ENCODE measurements at regions not wholly inside any gene's neighbourhood (a gene's known extent, or its start where the extent isn't known, plus 50 kb on each side); places are given as distances from the start of the nearest gene placed in this dataset.
"Not testable (repeated sequence)": the region's sequence is repeated elsewhere in the genome, so short reads cannot be mapped to it uniquely, and the experiment has no call there.

DNA sequence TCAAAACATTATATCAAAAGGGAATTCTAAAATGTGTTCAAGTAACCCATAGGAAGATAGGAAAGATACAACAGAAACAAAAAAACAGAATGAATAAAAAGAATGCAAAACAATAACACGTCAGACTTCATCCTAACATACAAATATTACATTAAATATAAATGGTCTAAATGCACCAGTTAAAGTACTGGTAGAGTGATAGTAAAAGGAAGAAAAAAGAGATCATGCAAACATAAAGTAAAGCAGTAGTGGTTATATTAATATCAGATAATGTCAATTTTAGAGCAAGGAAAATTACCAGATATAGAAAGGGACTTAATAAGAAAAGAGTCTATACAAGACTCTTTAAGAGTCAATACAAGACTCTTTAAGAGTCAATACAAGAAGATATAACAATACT, 755.7 kb downstream of the MCTP2 start:
- DNase-seq (ENCODE audit: low read depth in 3 of 3, low spot score in 1 of 3) = no peak

DNA sequence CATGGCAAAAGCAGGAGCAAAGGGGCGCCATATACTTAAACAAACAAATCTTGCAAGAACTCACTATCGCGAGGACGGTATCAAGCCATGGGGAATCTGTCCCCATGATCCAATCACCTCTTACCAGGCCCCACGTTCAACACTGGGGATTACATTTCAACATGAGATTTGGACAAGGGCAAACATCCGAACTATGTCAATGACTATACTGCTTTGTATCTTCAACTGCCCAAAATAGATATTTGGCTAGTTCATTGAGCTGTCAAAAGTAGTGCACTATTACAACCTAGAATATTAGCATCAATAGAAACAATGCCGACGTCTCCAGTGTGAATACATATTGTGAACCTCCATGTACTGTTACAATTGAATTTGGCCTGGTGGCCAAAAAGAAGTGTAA, 760.4 kb downstream of the MCTP2 start:
- no peak for DNase-seq (ENCODE audit: low read depth in 3 of 3, low spot score in 1 of 3)

DNA sequence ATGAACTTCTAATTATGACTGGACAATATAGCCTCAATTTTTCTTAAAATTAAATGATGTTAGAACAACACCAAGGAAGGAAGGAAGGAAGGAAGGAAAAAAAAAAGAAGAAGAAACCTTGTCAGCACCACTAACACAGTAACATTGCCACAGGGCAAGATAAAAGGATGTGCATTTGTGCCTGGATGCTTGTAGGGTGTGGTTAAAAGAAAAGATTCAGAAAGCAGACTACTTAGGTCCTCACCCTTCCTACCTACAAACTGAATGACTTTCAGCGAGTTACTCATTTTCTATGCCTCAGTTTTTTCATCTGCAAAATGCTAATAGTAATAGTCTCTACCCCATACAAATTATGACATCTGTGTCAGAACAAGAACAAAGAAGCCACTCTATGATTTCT, 778.3 kb downstream of the MCTP2 start:
- no peak for DNase-seq (ENCODE audit: low read depth in 3 of 3, low spot score in 1 of 3)

DNA sequence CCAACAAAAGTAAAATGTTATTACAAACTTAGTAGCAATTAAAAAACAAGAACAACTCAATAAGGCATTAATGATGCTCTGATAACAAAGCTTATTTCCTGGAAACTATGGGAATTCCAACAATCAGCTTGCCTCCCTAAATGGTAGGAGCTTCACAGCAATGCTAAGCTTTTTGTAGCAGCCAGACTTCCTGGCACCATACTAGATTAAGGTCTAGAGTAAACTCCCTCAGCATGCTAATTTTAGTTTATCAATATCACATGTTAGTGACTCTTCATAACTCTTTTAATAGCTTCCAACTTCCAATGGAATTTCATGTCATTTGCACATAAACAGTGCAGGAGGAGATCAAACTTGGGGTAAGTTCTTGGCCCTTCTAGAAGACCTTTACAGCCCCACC, 782.0 kb downstream of the MCTP2 start:
- DNase-seq (ENCODE audit: low read depth in 3 of 3, low spot score in 1 of 3) = no peak

DNA sequence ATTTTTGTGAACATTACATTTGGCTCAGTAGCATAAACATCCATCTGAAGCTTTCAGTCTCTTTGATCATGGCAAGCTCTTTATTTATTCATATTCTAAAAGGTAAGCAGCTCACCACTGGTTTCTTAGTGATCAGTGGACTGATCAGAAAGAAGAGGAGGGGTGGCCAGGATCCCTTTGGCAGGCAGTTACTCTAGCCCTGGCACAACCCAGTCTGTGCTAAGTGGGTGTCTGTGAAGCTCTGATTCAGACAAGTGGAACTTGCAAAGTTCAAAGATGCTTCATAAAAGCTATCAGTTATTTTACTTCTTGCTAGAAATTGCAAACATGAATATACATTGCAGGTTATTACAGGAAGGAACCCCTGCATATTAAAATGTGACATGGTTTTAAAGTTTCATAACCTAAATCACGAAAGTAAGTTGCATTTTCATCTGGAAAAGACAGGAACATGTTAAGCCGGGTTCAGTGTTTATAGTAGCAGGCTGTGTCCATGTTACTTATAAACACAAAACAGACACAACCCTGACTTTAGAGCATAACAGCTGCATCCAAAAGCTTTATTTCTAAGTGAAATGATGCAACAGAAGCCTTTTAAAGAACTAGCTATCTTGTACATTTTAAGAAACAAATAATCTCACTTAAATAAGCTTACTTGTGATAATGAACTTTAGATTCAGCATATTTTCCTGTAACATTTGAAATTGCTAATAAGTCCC, 785.3 kb downstream of the MCTP2 start:
- no peak for DNase-seq (ENCODE audit: low read depth in 3 of 3, low spot score in 1 of 3)

DNA sequence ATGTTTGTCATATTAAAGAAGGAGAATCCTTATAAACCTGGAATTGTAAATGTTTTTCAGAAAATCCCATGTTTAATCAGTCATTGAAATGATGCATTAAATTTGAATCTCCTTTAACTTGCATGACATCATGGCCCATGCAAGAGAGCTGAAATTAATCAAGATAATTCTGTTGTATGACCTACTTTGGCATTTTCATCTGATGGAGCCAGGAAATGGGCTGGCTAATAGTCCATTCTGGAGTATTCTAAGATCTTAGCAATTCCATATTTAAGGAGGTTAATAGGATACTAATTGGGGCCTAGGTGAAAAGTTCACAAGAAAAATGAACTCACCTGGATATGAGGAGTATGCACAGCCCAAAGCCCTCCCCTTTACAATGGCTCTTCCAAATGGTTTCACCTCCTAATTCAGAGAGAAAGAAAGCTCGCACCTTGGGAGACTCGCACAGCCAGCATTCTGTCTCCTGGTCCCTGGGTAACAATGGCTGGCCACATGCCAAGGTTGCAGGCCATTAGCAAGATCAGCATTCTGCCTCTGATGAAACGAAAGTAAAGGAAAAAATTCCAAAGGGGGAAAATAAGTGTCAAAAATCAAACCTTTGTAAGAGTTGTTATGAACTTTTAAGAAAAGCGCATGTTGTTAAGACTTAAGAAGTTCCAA, 786.4 kb downstream of the MCTP2 start:
- DNase-seq (ENCODE audit: low read depth in 3 of 3, low spot score in 1 of 3) = no peak

DNA sequence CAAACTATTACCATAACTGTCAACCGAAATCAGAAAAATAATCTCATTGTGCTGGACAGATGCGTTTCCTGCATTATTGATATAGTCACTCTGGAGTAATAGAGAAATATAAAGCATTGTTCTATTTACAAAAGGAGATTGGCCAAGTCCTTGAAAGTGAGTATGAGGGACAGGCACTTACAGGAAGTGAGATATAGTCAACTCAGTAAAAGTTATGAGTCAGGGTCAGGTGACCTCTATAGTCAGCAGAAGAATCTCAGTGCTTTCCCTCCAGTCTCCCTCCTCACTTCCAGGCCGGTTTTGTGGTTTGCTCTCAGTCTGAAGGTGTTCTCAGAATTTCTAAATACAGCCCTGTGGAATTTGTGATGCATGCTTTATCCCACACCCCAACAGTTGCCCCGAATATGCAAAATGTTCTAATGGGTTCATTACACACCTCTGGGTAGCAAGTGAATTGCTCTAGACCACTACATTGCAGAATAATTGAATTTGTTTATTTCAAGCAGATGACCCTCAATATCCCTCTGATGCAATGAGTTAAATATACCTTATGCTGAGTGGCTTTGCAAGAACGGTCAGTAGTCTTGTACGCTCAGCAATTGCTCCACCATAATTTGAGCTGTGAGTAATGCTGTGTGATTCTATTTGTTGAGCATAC, 787.7 kb downstream of the MCTP2 start:
- DNase-seq (ENCODE audit: low read depth in 3 of 3, low spot score in 1 of 3) = no peak

DNA sequence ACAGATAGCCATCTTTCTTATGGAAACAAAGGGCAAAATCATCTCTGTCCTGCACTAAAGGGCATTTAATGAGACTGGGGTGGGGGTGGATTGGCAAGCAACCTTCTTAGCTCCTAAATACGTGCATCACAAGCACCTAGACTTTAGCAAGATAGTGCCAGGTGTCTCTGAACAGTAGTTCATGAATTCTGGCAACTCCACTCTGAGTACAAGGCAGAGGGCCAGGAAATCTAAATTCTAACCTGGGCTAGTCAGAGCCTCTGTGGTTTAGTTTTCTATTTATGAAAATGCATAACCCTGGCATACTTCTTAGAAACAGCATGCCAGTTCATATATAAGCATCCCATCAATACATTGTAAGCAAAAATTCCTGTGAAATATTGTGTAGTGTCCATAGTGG, 788.5 kb downstream of the MCTP2 start:
- no peak for DNase-seq (ENCODE audit: low read depth in 3 of 3, low spot score in 1 of 3)

DNA sequence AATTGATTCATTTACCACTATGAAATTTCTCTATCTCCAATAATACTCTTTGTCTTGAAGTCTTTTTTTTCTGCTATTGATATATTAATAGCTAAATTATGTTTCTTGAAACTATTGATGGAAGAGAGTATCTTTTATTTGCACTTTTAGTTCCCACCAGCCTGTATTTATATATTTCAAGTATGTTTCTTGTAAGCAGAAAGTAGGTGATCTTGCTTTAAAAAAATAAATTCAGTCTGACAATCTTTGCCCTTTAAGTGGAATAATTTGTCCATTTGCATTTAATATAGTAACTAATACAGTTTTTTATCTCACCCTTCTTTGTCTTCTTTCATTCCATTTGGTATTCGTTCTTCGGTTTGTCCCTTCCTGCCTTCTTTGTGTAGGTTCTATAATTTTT, 790.5 kb downstream of the MCTP2 start:
- DNase-seq (ENCODE audit: low read depth in 3 of 3, low spot score in 1 of 3) = no peak

DNA sequence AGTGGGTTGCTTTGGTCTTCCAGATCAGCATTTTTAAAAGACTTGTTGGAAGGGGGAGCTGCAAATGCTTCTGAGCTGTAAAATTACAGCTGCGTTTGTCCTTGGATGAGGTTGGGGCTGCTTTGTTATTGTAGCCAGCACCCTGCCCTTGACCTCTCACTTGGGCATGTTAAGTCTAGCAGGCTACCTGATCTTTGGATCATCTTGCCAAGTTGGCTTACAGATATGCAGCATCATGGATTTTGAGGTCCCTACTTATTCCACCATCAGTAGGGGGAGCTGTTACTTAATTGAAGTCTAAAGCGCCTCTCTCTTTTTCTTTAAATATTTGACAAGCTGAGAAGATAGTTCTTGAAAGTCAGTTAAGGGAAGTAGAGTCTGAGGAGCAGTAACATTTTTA, 793.0 kb downstream of the MCTP2 start:
- no peak for DNase-seq (ENCODE audit: low read depth in 3 of 3, low spot score in 1 of 3)

DNA sequence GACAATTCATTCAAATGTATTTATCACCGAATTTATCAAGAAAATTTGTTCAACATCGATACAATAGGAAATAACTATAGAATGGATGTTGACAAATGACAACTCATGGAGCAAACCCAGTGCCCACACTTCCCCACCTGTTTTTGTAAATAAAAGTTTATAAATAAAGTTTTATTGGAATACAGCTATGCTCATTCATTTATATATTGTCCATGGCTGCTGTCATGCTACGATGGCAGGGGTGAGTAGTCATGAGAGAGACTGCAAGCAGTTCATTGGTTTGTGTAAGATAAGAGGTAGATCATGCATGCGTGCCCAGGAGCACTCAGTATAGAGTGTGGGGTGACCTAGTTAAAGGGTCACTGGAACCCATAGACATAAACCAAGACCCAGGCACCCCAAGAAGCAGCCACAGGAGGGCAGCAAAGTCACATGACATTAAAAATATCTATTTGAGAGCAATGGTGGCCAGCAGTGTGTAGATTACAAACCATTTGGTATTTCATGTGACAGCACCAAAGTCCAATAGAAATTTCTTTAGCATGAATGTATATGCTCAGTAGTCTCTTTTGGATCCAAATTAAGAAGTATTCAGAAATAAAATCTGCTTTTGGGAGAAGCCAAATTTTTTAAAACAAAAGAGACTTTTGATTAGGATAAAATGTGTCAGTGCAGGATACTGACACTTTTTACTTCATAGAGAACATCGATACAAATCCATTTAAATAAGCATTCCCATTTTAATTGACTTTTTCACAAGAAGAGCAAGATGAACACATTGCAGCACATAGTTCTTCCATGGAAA, 794.8 kb downstream of the MCTP2 start:
- DNase-seq (ENCODE audit: low read depth in 3 of 3, low spot score in 1 of 3) = no peak

DNA sequence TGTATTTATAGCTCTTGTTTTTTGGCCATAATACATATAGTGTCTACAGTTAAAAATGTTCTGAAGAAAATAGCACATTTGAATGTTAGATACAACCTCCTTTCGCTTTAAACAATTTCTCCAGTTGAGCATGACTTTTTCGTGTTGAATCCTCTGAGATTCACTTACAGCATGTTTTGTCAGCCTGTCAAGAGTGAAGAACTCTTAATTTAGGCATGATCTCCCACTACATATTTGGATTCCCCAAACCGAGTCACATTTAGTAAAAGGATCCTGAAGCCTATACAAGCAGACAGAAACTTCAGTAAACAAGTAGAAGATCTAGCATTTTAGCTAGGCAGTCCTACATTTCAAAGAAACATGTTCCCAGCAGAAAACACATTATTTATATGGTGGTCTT, 796.6 kb downstream of the MCTP2 start:
- no peak for DNase-seq (ENCODE audit: low read depth in 3 of 3, low spot score in 1 of 3)

DNA sequence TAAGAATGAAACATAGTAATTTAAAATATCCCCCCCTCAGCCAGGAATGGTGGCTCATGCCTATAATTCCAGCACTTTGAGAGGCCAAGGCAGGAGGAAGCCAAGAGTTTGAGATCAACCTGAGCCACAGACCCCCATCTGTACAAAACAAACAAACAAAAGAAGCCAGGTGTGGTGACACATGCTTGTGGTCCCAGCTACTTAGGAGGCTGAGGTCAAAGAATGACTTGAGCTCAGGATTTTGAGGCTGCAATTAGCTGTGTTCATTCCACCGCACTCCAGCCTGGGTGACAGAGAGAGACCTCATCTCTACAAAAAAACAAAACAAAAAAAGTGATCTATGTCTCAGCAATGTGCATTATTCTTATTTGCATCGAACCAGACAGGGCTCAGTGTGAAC, 800.8 kb downstream of the MCTP2 start:
- no peak for DNase-seq (ENCODE audit: low read depth in 3 of 3, low spot score in 1 of 3)

DNA sequence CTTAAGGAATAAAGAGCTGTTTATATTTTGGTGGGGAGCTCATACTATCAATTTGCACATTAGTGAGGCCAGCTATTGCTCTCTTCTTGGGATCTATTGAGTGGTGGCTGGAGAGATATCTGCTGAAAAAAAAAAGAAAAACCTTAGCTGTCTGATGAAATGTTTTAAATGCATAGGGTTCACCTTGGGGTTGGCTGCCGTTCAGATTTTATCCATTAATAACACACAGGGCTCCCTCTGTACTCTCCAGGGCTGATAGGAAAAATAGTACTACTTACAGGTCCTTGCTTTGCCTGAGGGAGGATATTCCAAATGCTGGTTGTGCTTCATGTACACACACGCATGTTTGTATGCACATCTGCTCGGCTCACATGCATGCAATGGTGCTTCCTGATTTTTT, 803.7 kb downstream of the MCTP2 start:
- no peak for DNase-seq (ENCODE audit: low read depth in 3 of 3, low spot score in 1 of 3)

DNA sequence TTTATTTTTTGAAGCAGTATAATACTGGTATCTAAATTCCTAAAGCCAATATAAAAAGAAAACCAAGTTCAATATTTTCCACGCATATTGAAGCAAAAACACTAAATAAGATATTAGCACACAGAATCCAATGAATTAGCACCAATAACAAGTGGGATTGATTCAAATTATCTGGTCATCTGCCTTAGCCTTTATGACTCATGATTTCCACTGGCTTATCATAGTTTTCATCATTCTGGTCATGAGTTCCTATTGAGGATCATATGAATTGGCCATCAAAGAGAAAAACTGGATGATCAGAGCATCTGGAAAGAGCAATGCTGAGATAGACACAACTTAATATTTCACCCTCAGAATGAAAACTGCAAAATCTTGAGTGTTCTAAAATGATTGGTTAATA, 809.9 kb downstream of the MCTP2 start:
- DNase-seq (ENCODE audit: low read depth in 3 of 3, low spot score in 1 of 3) = no peak

DNA sequence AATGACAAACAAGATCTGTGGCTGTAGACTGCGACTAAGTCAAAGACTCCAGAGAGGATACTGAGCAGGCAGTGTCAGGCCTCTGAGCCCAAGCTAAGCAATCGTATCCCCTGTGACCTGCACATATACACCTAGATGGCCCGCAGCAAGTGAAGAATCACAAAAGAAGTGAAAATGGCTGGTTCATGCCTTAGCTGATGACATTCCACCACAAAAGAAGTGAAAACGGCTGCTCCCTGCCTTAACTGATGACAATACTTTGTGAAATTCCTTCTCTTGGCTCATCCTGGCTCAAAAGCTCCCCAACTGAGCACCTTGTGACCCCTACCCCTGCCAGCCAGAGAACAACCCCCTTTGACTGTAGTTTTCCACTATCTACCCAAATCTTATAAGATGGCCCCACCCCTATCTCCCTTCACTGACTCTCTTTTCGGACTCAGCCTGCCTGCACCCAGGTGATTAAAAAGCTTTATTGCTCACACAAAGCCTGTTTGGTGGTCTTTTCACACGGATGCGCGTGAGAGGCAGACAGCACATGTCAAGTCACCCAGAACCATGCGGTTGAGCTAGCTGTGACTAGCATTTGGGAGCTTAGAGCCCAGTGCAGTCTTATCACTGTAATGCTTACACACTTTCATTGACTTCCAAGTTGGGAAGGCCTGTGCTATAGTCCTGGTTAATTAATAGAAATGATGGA, 812.0 kb downstream of the MCTP2 start:
- not testable (repeated sequence) for DNase-seq (ENCODE audit: low read depth in 3 of 3, low spot score in 1 of 3)

DNA sequence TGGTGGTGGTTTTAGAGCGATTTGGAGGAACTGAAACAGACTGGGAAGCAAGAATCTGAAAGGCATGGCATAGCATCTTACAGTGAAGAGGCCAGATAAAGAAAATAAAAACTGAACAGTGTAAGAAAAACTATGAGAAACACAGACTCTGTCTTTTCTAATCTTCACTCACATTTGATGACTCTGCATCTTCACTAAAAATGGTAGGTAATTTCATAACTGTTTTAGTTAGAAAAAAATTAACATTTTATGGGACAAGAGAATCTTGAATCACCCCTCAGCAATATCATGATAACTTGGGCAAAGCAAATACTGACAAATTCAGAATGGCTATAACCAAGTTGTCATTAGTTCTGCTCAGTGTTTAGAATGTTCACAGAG, 812.6 kb downstream of the MCTP2 start:
- DNase-seq (ENCODE audit: low read depth in 3 of 3, low spot score in 1 of 3) = no peak

DNA sequence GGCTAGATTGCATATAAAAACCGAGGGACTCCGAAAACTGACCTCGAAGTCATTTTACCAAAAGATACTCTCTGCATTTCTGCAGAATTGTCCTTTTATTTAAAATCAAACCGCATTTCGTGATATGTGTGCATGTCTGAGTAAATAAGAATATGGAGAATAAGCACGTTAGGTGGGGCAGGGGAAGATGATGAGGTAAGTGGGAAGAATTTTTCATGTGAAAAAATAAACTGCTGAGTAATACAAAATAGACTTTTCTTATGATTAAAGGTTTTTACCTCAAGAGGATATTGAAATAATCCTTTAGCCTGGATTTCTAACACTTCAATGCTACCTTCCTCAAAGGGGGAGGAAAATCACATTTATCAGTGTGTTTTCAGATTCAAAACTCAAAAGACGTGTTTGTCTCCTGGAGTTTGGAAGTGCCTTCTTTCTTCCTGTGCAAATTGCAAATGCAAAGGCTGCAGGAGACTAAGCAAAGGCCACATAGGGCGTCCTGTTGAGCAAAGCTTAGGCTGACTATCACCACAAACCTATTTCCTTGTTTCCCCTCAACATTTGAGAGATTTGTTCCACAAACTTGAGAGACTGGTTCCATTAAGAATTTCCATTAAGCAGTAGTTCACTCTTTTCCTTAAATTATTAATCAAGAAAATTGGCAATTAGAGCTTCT, 813.5 kb downstream of the MCTP2 start:
- no peak for DNase-seq (ENCODE audit: low read depth in 3 of 3, low spot score in 1 of 3)

DNA sequence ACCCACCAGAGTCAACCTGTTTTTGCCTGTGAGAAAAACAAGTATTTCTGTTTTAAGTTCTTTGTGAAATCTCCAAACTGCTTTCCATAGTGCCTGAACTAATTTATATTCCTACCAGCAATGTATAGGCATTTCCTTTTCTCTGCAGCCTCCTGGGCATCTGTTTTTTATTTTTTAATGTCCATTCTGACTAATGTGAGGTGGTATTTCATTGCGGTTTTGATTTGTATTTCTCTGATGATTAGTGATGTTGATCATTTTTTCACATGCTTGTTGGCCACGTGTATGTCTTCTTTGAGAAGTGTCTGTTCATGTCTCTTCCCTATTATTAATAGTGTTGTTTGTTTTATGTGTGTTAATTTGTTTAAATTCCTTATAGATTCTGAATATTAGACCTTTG, 820.5 kb downstream of the MCTP2 start:
- DNase-seq (ENCODE audit: low read depth in 3 of 3, low spot score in 1 of 3) = no peak

DNA sequence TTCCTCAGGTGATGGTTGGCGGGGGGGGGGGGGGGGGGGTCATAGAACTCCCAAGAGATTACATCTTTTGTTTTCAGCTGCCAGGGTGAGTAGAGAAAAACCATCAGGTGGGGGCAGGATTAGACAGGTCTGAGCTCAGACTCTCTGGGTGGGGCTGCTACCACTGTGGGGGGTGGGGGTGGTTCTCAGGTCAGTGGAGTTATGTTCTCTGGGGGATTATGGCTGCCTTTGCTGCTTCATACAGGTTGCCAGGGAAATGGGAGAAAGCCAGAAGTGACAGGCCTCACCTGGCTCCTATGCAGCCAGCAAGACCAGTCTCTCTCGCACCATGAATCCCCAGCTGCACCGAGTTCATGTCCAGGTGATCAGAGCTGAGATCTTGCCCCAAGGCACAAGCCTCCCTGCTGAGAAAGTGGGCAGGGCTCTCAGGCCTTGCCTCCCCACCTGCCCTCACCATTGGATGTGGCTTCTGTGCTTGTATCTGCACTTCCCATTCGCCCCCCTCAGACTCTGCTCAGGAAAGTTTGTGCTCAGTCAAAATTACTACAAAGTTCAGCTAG, 828.1 kb downstream of the MCTP2 start:
- DNase-seq (ENCODE audit: low read depth in 3 of 3, low spot score in 1 of 3) = no peak

Data from stimulated activated CD4-positive, alpha-beta T cell treated with anti-CD3 and anti-CD28 coated beads, TNF-alpha, amount 100 ng/mL, for 1 hour (primary cell).